GM19238 (cell line): ENCODE measurements at regions not wholly inside any gene's neighbourhood (a gene's known extent, or its start where the extent isn't known, plus 50 kb on each side); places are given as distances from the start of the nearest gene placed in this dataset.

ENCODE experiments used
- DNase-seq: peaks from one replicate; pipeline ENCODE4 v3.0.0; 2011; ENCODE audit warnings: low spot score; ENCODE audit not compliant: insufficient read length

- DNase-seq, result no peak
These were observed 100.1 kb upstream of the OSR1 start for GRCh38 chr2:19458427-19459003.

- DNase-seq, result no peak
These were observed 99.4 kb upstream of the OSR1 start for GRCh38 chr2:19457809-19458208.

- no peak for DNase-seq
These were observed 98.4 kb upstream of the OSR1 start for GRCh38 chr2:19456705-19457309.

GRCh38 chr2:19454125-19454524, 95.7 kb upstream of the OSR1 start:
- no peak for DNase-seq

GRCh38 chr2:19442731-19443130, 84.3 kb upstream of the OSR1 start:
- DNase-seq, result no peak

GRCh38 chr2:19439081-19439480, 80.7 kb upstream of the OSR1 start:
- no peak for DNase-seq

- no peak for DNase-seq
These were observed 77.4 kb upstream of the OSR1 start for GRCh38 chr2:19435815-19436214.

- no peak for DNase-seq
These were observed 76.0 kb upstream of the OSR1 start for GRCh38 chr2:19434413-19434812.

- no peak for DNase-seq
These were observed 68.5 kb upstream of the OSR1 start for GRCh38 chr2:19426941-19427340.

- DNase-seq, result no peak
These were observed 67.7 kb upstream of the OSR1 start for GRCh38 chr2:19426144-19426543.

GRCh38 chr2:19425419-19425818, 67.0 kb upstream of the OSR1 start:
- no peak for DNase-seq

- DNase-seq, result no peak
These were observed 60.9 kb upstream of the OSR1 start for GRCh38 chr2:19419211-19419880.

- DNase-seq, result no peak
These were observed 58.6 kb upstream of the OSR1 start for GRCh38 chr2:19416784-19417684.

GRCh38 chr2:19416083-19416482, 57.7 kb upstream of the OSR1 start:
- no peak for DNase-seq

- no peak for DNase-seq
These were observed 50.6 kb upstream of the OSR1 start for GRCh38 chr2:19409046-19409445.

GRCh38 chr2:19408592-19408991, 50.2 kb upstream of the OSR1 start:
- no peak for DNase-seq
